ENCODE measurements at regions not wholly inside any gene's neighbourhood (a gene's known extent, or its start where the extent isn't known, plus 50 kb on each side); places are given as distances from the start of the nearest gene placed in this dataset.

DNA sequence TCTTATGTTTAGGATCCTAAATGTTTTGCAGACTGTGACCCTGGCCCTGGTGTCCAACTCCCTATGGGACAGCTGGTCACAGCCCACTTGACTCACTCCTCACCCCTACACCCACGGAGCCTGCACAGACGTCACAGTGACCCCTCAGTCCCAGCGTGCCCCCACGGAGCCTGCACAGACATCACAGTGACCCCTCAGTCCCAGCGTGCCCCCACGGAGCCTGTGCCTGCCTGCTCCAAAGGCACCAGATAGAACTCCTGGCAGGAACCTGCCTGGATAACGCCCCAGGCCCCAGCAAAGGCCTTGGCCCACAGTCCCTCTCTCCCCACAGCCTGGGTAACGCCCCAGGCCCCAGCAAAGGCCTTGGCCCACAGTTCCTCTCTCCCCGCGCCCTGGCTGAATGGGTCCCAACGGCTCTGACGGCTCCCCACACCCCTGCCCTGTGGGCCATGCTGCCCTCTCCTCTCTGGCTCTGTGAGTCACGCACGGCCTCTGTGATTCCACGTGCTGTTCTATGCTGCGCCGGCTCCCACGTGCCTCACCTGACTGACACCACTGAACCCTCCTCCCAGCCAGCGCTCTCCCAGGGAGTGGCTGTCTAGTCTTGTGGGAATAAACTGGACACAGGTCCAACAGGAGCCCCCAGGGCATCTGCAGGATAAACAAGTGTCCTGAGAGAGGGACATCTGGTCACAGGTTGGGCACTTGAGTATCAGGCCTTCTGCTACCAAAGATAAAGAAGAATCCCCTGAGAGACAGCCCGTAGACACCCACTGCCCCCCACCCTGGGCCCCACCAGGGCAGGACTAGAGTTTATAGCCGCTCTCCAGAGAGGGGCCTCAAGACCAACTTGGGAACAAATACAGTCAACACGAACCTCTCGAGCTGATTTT, 250.3 kb downstream of the BRD1 start:
- 61 to 71% (median 67%) methylated on average over 22 to 23 of the region's 23 CpGs for WGBS, 4 donors
- Histone ChIP-seq H3K27ac (no peak overlapping the region), H3K4me3 (no peak overlapping the region), H3K4me1 (replicated peaks in 1 of 2) (no peaks in the 10 kb centered on the region), H3K27me3 (no peaks in the 10 kb centered on the region), H3K36me3 (replicated peaks in 1 of 2) (no peaks in the 10 kb centered on the region), H3K9me3 (replicated peaks in 1 of 3) (no peaks in the 10 kb centered on the region)
- intact Hi-C loops (cut with DNase I), result no loop called here
- TF ChIP-seq CTCF (IDR thresholded peaks at IDR 0.05) (no peak), POLR2A (IDR thresholded peaks at IDR 0.05) (no peak)
- peak in 3 of 7 donors; percentile 12 to 18 (median 13) for DNase-seq

GRCh38 chr22:49576241-49577141, 251.2 kb downstream of the BRD1 start:
- no peaks in the 10 kb centered on the region for H3K4me1 ChIP-seq (replicated peaks in 1 of 2)
- peak overlapping the region in 1 of 5 donors; percentile 73 for H3K27ac ChIP-seq
- intact Hi-C loops (cut with DNase I), result no loop called here
- no peaks in the 10 kb centered on the region for H3K27me3 ChIP-seq
- TF ChIP-seq POLR2A (IDR thresholded peaks at IDR 0.05) (no peak), CTCF (IDR thresholded peaks at IDR 0.05) (no peak)
- 72 to 81% (median 75%) methylated on average over 35 to 36 of the region's 36 CpGs for WGBS, 4 donors
- peak in 3 of 7 donors; percentile 9 to 39 (median 13) for DNase-seq
- H3K4me3 ChIP-seq, result no peak overlapping the region
- H3K9me3 ChIP-seq (replicated peaks in 1 of 3), result no peaks in the 10 kb centered on the region
- no peaks in the 10 kb centered on the region for H3K36me3 ChIP-seq (replicated peaks in 1 of 2)

GRCh38 chr22:49575703-49576081, 252.0 kb downstream of the BRD1 start:
- no peaks in the 10 kb centered on the region for H3K9me3 ChIP-seq (replicated peaks in 1 of 3)
- H3K36me3 ChIP-seq (replicated peaks in 1 of 2), result no peaks in the 10 kb centered on the region
- peak overlapping the region in 1 of 5 donors; percentile 73 for H3K27ac ChIP-seq
- H3K27me3 ChIP-seq, result no peaks in the 10 kb centered on the region
- 81 to 90% (median 86%) methylated on average over 12 to 20 of the region's 20 CpGs for WGBS, 4 donors
- TF ChIP-seq POLR2A (IDR thresholded peaks at IDR 0.05) (no peak), CTCF (IDR thresholded peaks at IDR 0.05) (no peak)
- no peaks in the 10 kb centered on the region for H3K4me1 ChIP-seq (replicated peaks in 1 of 2)
- no peak for DNase-seq
- H3K4me3 ChIP-seq, result no peak overlapping the region
- intact Hi-C loops (cut with DNase I), result no loop called here

All from adrenal gland (tissue), 9 donors.